ENCODE measurements at regions not wholly inside any gene's neighbourhood (a gene's known extent, or its start where the extent isn't known, plus 50 kb on each side); places are given as distances from the start of the nearest gene placed in this dataset.

- no peak for TF ChIP-seq RBBP5 (IDR thresholded peaks at IDR 0.05; ENCODE audit: borderline replicate concordance, insufficient read depth, low read length, poor library complexity, severe bottlenecking)
- no peak for TF ChIP-seq ARID3B (CRISPR knock-in tag; IDR thresholded peaks at IDR 0.05; ENCODE audit: borderline replicate concordance)
- TF ChIP-seq CTCF (IDR thresholded peaks at IDR 0.05 in 2 of 3, conservative IDR thresholded peaks at IDR 0.05 in 1 of 3; ENCODE audit: insufficient read depth in 2 of 3, low read depth in 1 of 3, low read length in 3 of 3): no peak
- TF ChIP-seq ZNF512 (tag; IDR thresholded peaks at IDR 0.05): no peak
- no peak for TF ChIP-seq POLR2AphosphoS5 (IDR thresholded peaks at IDR 0.05; ENCODE audit: control insufficient read depth, insufficient read depth, low read depth, low read length)
- no peak for TF ChIP-seq ETS1 (conservative IDR thresholded peaks at IDR 0.05; ENCODE audit: control insufficient read depth, low read depth, low read length)
- no peak for TF ChIP-seq ZNF121 (CRISPR knock-in tag; conservative IDR thresholded peaks at IDR 0.05)
- no peak for TF ChIP-seq EP300 (IDR thresholded peaks at IDR 0.05; ENCODE audit: low read length)
- no peak for TF ChIP-seq ZNF586 (CRISPR knock-in tag; conservative IDR thresholded peaks at IDR 0.05)
- TF ChIP-seq KDM1A (IDR thresholded peaks at IDR 0.05): no peak
- TF ChIP-seq NFIC (IDR thresholded peaks at IDR 0.05): no peak
Measured at GRCh38 chr9:13613296-13613695, 333.8 kb upstream of the MPDZ start.

Data from K562 (cell line).